HEK293T (cell line): ENCODE measurements at regions not wholly inside any gene's neighbourhood (a gene's known extent, or its start where the extent isn't known, plus 50 kb on each side); places are given as distances from the start of the nearest gene placed in this dataset.

Experiments
- CTCF ChIA-PET: fragments of 350-600 bp; formaldehyde crosslinking; extraction: SDS; loops from one replicate; lab custom pipeline; 2021; ENCODE audit warnings: antibody characterized with exemption, inconsistent platforms; lab: Yijun Ruan, JAX
- POLR2A ChIA-PET: fragments of 350-600 bp; formaldehyde crosslinking; extraction: SDS; loops from one replicate; lab custom pipeline; 2020; ENCODE audit warnings: antibody characterized with exemption, inconsistent platforms; lab: Yijun Ruan, JAX
- DNase-seq: peaks from one replicate; pipeline ENCODE4 v3.0.0; 2012; ENCODE audit warnings: mixed read lengths; ENCODE audit errors: extremely low spot score
- ARNT ChIP-seq: fragments of 450-650 bp; IDR thresholded peaks from 2 replicates; pipeline ENCODE4 v1.6.1; 2017; ENCODE audit warnings: mild to moderate bottlenecking
- BHLHE40 ChIP-seq: fragments of 450-650 bp; IDR thresholded peaks from 2 replicates; pipeline ENCODE4 v1.6.1; 2016; ENCODE audit warnings: mild to moderate bottlenecking, moderate library complexity, borderline replicate concordance
- CTBP1 ChIP-seq: fragments of 450-650 bp; IDR thresholded peaks from 2 replicates; pipeline ENCODE4 v1.6.1; 2016; ENCODE audit warnings: borderline replicate concordance
- ELF4 ChIP-seq: fragments of 450-650 bp; IDR thresholded peaks from 2 replicates; pipeline ENCODE4 v1.6.1; 2017; ENCODE audit warnings: antibody characterized with exemption
- FOXA1 ChIP-seq: fragments of 450-650 bp; IDR thresholded peaks from 2 replicates; pipeline ENCODE4 v1.6.1; 2016; ENCODE audit warnings: mild to moderate bottlenecking
- FOXK2 ChIP-seq: fragments of 450-650 bp; IDR thresholded peaks from 2 replicates; pipeline ENCODE4 v1.6.1; 2016; ENCODE audit warnings: mild to moderate bottlenecking
- FOXM1 ChIP-seq: fragments of 450-650 bp; IDR thresholded peaks from 2 replicates; pipeline ENCODE4 v1.6.1; 2017; ENCODE audit warnings: mild to moderate bottlenecking, borderline replicate concordance
- HDGF ChIP-seq: fragments of 450-650 bp; IDR thresholded peaks from 2 replicates; pipeline ENCODE4 v1.6.1; 2017; ENCODE audit warnings: antibody characterized with exemption, borderline replicate concordance
- L3MBTL2 ChIP-seq: fragments of 450-650 bp; conservative IDR thresholded peaks from 2 replicates; pipeline ENCODE4 v1.6.1; 2016; ENCODE audit warnings: mild to moderate bottlenecking
- LEF1 ChIP-seq: fragments of 450-650 bp; IDR thresholded peaks from 2 replicates; pipeline ENCODE4 v1.6.1; 2017; ENCODE audit warnings: mild to moderate bottlenecking, borderline replicate concordance
- NFRKB ChIP-seq: fragments of 450-650 bp; IDR thresholded peaks from 2 replicates; pipeline ENCODE4 v1.6.1; 2016; ENCODE audit warnings: mild to moderate bottlenecking, moderate library complexity
- PKNOX1 ChIP-seq: fragments of 450-650 bp; IDR thresholded peaks from 2 replicates; pipeline ENCODE4 v1.6.1; 2016
- SP1 ChIP-seq: fragments of 450-650 bp; IDR thresholded peaks from 2 replicates; pipeline ENCODE4 v1.6.1; 2017
- SUZ12 ChIP-seq: fragments of 450-650 bp; IDR thresholded peaks from 2 replicates; pipeline ENCODE4 v1.6.1; 2016; ENCODE audit warnings: mild to moderate bottlenecking
- TARDBP ChIP-seq: fragments of 450-650 bp; IDR thresholded peaks from 2 replicates; pipeline ENCODE4 v1.6.1; 2016
- ZNF384 ChIP-seq: fragments of 450-650 bp; IDR thresholded peaks from 2 replicates; pipeline ENCODE4 v1.6.1; 2016

DNA sequence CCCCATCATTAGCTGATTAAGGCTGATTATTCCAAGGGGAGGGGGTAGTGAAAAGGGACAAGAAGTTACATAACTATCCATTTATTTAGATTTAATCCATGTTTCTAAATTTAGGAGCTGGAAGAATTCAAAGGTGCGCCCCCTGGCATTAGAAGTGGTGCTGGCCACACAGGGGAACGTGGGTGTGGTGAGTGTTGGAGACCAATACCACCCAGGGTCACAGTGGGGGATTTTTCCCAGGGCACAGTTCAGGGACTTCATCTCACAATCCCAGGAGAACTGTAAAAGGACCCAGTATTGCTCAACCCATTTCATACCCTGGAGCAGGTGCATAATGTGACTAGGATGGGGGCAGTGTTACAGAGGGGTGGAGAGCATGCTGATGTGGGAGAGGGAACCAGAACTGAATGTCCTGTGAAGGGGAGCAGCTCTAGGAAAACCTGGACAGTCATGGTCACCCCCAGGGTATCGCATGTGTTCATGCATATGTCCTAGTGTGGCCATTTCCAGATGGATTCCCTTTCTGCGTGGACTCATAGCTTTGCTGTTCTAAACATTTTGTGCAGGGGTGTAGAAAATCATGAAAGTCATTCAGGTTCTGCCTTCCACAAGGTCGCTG, 110.3 kb downstream of the LSM3 start:
- no peak for DNase-seq
- ChIA-PET CTCF (interaction anchor here (1.4 kb wide), 1 partner anchor 86 kb away, joined by 6 read pairs; no protein-coding TSS in a partner anchor), POLR2A (no interaction called here)
- no peak for TF ChIP-seq TARDBP
- no peak for TF ChIP-seq ELF4
- no peak for TF ChIP-seq NFRKB
- no peak for TF ChIP-seq PKNOX1
- TF ChIP-seq LEF1: no peak
- no peak for TF ChIP-seq FOXK2
- no peak for TF ChIP-seq SP1
- TF ChIP-seq ARNT: no peak
- TF ChIP-seq BHLHE40: no peak
- TF ChIP-seq HDGF: no peak
- no peak for TF ChIP-seq CTBP1
- no peak for TF ChIP-seq ZNF384
- no peak for TF ChIP-seq SUZ12
- TF ChIP-seq FOXA1: no peak
- no peak for TF ChIP-seq FOXM1

DNA sequence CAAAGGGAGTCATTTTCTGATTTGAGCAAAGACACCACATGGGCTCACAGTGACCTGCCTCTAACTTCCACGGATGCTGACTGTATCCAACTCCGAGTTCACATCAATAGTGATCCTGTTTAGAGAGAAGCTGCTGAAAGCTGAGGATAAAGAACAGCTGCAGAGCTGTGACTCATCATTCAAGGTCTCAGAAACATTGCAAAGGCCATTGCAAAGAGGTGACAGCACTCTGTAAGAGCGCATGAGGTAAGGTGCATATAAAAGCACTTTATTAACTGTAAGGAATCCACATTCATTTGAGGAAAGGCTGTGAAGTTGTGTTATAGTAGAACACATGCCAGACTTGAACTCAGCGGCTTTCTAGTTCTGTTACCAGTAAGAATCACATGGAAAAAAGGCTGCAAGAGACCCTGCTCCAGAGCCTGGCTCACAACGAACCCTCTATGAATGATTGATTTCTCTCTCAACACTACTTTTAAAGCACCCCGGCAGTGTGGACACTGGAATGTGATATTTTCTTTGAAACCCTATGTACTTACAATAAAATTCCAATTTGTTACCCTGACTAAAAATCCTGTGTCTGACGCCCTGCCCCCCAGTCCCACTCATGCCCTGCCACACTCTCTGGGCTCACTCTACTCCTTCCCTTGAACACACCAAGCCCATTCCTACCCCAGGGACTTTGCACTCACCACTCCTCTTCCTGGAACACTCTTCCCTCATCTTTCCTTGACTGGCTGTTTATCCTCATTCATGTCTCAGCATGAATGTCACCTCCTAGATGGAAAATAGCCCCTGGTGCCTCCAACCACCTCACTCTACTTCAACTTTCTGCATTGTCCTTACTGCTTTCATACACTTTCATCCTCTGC, 111.2 kb downstream of the LSM3 start:
- ChIA-PET CTCF (interaction anchor here (1.4 kb wide), 1 partner anchor 87 kb away, joined by 6 read pairs; no protein-coding TSS in a partner anchor), POLR2A (no interaction called here)
- TF ChIP-seq FOXM1 (no peak), BHLHE40 (no peak), ZNF384 (no peak), PKNOX1 (no peak), TARDBP (no peak), FOXK2 (no peak)
- DNase-seq: no peak

DNA sequence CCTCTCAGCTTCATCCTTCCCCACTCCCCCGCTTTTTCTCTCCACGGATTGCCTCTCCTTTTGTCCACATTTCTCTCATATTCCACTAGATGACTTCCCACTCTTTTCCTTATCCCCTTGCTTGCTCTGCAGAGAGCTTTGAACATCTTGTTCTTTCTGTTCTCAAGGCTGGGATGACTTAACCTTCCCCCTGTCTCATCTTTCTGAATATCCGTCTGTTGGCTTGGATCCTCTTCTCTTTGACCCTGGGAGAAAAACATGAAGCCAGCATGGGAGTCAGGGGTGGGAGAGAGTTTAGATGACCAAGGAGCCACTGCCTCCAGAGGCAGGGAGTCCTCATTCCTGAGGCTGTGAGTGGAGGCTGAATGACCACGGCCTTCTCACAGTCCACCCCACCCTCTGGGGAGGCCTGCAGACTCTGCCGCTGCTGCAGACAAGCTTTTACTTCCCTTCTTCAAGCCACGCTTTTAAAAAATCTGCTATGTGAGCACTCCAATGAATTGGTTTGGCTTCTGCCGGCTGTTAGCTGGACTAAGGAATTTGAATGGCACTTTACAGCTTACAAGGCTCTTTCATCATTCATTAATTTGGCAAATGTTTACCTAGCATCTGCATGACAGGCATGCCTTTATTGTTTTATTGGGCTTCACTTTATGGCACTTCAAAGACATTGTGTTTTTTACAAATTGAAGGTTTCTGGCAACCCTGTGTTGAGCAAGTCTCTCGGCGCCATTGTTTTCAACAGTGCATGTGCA, 111.6 kb upstream of the SLC6A6 start:
- POLR2A ChIA-PET: no interaction called here
- DNase-seq: no peak
- TF ChIP-seq BHLHE40: no peak
- no peak for TF ChIP-seq SUZ12
- TF ChIP-seq NFRKB: no peak
- TF ChIP-seq ZNF384: no peak
- no peak for TF ChIP-seq FOXM1
- no peak for TF ChIP-seq L3MBTL2
- no peak for TF ChIP-seq FOXK2
- no peak for TF ChIP-seq PKNOX1
- no peak for TF ChIP-seq ARNT
- TF ChIP-seq CTBP1: no peak
- CTCF ChIA-PET: no interaction called here

DNA sequence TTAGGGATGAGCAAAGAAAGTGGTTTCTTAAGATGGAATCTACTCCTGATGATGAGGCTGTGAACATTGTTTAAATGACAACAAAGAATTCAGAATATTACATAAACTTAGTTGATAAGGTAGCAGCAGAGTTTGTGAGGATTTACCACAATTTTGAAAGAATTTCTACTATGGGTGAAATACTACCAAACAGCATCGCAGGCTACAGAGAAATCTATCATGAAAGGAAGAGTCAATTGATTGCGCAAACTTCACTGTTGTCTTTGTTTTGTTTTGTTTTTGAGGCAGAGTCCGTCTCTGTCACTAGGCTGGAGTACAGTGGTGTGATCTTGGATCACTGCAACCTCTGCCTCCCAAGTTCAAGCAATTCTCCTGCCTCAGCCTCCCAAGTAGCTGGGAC, 107.4 kb upstream of the SLC6A6 start:
- no peak for TF ChIP-seq HDGF
- no peak for TF ChIP-seq TARDBP
- no peak for TF ChIP-seq FOXK2
- no peak for TF ChIP-seq FOXA1
- no peak for TF ChIP-seq BHLHE40
- TF ChIP-seq FOXM1: no peak
- no peak for TF ChIP-seq LEF1
- TF ChIP-seq SP1: no peak
- TF ChIP-seq ARNT: no peak
- TF ChIP-seq ELF4: no peak
- TF ChIP-seq PKNOX1: no peak
- CTCF ChIA-PET: no interaction called here
- POLR2A ChIA-PET: no interaction called here
- no peak for DNase-seq

DNA sequence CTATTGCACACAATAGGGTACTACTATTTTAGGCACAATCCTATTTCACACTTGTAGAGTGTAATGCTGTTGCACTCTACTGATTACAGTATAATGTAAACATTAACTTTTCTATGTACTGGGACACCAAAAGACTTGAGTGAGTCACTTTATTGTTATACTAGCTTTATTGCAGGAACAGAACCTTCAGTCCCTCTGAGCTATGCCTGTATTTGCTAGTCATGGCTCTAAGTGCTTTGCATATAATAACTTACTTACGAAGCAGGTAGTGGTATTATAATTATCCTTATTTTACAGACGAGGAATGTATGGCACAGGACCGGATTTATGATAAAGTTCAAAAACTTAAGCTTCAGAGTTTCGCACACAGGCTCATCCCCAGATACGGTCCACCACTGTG, 106.6 kb upstream of the SLC6A6 start:
- CTCF ChIA-PET: interaction anchor here (0.5 kb wide), 1 partner anchor 464 kb away, joined by 3 read pairs; no protein-coding TSS in a partner anchor
- DNase-seq: no peak
- TF ChIP-seq BHLHE40 (no peak), NFRKB (no peak), HDGF (no peak)
- POLR2A ChIA-PET: no interaction called here
